ENCODE measurements at regions not wholly inside any gene's neighbourhood (a gene's known extent, or its start where the extent isn't known, plus 50 kb on each side); places are given as distances from the start of the nearest gene placed in this dataset.

- H3K9me1 ChIP-seq (replicated peaks; ENCODE audit: control insufficient read depth, extremely low read depth, insufficient read depth, low read length): no peaks in the 10 kb centered on the region
- H3K79me2 ChIP-seq (ENCODE audit: control insufficient read depth, insufficient read depth, low read length): no peaks in the 10 kb centered on the region
- H3K4me2 ChIP-seq (ENCODE audit: insufficient read depth, low read length): no peak overlapping the region
- H3K36me3 ChIP-seq (ENCODE audit: control insufficient read depth in 2 of 2, extremely low read depth in 1 of 2, insufficient read depth in 2 of 2, low read length in 2 of 2): no peaks in the 10 kb centered on the region
- ChIA-PET POLR2A (no interaction called here), CTCF (no interaction called here)
- dilution Hi-C loops (cut with MboI; ENCODE audit: extremely low pct_ligation_motif_present, low sequenced_read_pairs): no loop called here
- DNase-seq (ENCODE audit: low read depth, low spot score): no peak
- no peak overlapping the region for H3K4me3 ChIP-seq (replicated peaks in 1 of 3; ENCODE audit: insufficient read depth in 1 of 3, low read depth in 1 of 3, low read length in 3 of 3)
- no peak overlapping the region for H3K27ac ChIP-seq (ENCODE audit: insufficient read depth, low read depth, low read length)
- H3K9ac ChIP-seq (replicated peaks; ENCODE audit: extremely low read depth, insufficient read depth, low read length): no peak overlapping the region
- no peaks in the 10 kb centered on the region for H3K27me3 ChIP-seq (ENCODE audit: control insufficient read depth in 2 of 2, insufficient read depth in 2 of 2, low read length in 2 of 2)
- intact Hi-C loops (cut with micrococcal nuclease): no loop called here
- H3K4me1 ChIP-seq (ENCODE audit: control insufficient read depth, extremely low read depth, insufficient read depth, low read length): no peaks in the 10 kb centered on the region
- no TSS peak for BruUV-seq (replicated peaks)
- no peak overlapping the region for H2AFZ ChIP-seq (ENCODE audit: low read depth, low read length)
- no peak for FAIRE-seq
- H4K20me1 ChIP-seq (replicated peaks; ENCODE audit: control insufficient read depth, extremely low read depth, insufficient read depth, low read length): no peaks in the 10 kb centered on the region
- TF ChIP-seq FOS (IDR thresholded peaks at IDR 0.05; ENCODE audit: borderline replicate concordance, insufficient read depth, low read length): no peak
- TF ChIP-seq, protein P1, sequence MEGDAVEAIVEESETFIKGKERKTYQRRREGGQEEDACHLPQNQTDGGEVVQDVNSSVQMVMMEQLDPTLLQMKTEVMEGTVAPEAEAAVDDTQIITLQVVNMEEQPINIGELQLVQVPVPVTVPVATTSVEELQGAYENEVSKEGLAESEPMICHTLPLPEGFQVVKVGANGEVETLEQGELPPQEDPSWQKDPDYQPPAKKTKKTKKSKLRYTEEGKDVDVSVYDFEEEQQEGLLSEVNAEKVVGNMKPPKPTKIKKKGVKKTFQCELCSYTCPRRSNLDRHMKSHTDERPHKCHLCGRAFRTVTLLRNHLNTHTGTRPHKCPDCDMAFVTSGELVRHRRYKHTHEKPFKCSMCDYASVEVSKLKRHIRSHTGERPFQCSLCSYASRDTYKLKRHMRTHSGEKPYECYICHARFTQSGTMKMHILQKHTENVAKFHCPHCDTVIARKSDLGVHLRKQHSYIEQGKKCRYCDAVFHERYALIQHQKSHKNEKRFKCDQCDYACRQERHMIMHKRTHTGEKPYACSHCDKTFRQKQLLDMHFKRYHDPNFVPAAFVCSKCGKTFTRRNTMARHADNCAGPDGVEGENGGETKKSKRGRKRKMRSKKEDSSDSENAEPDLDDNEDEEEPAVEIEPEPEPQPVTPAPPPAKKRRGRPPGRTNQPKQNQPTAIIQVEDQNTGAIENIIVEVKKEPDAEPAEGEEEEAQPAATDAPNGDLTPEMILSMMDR (IDR thresholded peaks at IDR 0.05; ENCODE audit: extremely low read depth in 1 of 2, insufficient read depth in 1 of 2, low read depth in 1 of 2, low read length in 2 of 2): no peak
- no peak for TF ChIP-seq GATA2 (IDR thresholded peaks at IDR 0.05; ENCODE audit: insufficient read depth, insufficient read length, low read depth, low read length)
- no peak for TF ChIP-seq POLR2A (IDR thresholded peaks at IDR 0.05; ENCODE audit: low read depth, low read length)
- no peak for TF ChIP-seq POLR2AphosphoS5 (IDR thresholded peaks at IDR 0.05; ENCODE audit: insufficient read depth, low read depth, low read length)
- no peak for TF ChIP-seq MYC (IDR thresholded peaks at IDR 0.05; ENCODE audit: low read depth, low read length)
- TF ChIP-seq JUN (IDR thresholded peaks at IDR 0.05; ENCODE audit: borderline replicate concordance, insufficient read depth, insufficient read length, low read depth): no peak
- TF ChIP-seq, protein P2, sequence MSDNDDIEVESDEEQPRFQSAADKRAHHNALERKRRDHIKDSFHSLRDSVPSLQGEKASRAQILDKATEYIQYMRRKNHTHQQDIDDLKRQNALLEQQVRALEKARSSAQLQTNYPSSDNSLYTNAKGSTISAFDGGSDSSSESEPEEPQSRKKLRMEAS (IDR thresholded peaks at IDR 0.05; ENCODE audit: insufficient read depth, insufficient read length): no peak
- TF ChIP-seq EZH2 (IDR thresholded peaks at IDR 0.05; ENCODE audit: borderline replicate concordance, low read depth, low read length, severe bottlenecking): no peak
- no peaks in the 10 kb centered on the region for H3K9me3 ChIP-seq (replicated peaks; ENCODE audit: control insufficient read depth, insufficient read depth, low read length)
Observed at GRCh38 chr12:126889501-126889900, 1377.5 kb upstream of the TMEM132C start.

Measured in endothelial cell of umbilical vein (primary cell).